ENCODE measurements at regions not wholly inside any gene's neighbourhood (a gene's known extent, or its start where the extent isn't known, plus 50 kb on each side); places are given as distances from the start of the nearest gene placed in this dataset.

DNA sequence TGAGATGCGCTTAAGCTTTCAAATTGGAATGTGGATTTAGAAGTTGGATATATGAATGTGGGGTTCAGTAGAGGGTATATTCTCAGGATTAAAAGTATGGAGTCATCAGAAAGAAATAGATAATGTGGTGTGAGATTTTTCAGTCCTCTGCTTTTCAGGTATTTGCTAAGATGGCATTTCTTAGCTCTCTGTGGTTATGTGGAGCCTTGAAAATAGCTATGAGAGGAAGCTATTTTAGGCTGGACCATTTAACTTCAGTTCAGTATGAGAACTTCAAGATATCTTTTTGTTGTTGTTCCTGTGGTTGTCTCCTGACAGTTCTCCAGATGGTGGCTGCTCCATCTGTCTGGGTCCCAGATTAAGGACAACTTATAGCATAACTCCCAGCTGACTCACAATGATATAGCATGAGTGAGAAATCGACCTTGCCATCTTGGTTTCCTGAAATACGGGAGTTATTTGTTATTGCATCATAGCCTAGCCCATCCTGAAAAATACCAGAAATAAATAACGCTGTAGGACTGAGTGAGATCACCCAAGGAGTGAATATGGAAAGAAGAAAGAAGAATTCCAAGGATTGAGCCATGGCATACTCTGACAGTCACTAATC, 461.5 kb downstream of the ANXA1 start:
- intact Hi-C loops (cut with micrococcal nuclease) = no loop called here
- no peak overlapping the region for H3K27ac ChIP-seq (ENCODE audit: insufficient read depth, low read depth, low read length)

DNA sequence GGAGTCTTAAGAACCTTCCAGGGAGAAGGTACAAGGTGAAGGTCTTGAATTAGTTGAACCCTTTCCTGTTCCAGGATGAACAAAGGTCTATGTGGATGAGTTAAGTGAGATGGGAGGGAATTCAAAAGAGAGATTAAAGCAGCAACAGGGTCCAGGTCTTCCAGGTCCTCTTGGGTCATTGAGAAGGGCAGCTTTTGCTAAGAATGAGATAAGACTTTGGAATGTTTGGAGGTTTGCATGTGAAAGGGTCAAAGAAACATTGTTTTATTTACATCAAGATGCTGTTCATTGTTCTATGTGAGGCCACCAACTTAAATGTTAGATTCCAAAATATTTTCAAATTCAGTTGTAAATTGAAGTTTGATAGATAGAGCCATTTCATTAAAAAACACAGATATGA, 463.9 kb downstream of the ANXA1 start:
- Histone ChIP-seq H3K4me2 (ENCODE audit: insufficient read depth, low read length) (no peak overlapping the region), H3K9me3 (replicated peaks; ENCODE audit: control insufficient read depth, insufficient read depth, low read length) (no peaks in the 10 kb centered on the region), H4K20me1 (replicated peaks; ENCODE audit: control insufficient read depth, extremely low read depth, insufficient read depth, low read length) (no peaks in the 10 kb centered on the region), H3K4me3 (replicated peaks in 1 of 3; ENCODE audit: insufficient read depth in 1 of 3, low read depth in 1 of 3, low read length in 3 of 3) (no peak overlapping the region), H3K9me1 (replicated peaks; ENCODE audit: control insufficient read depth, extremely low read depth, insufficient read depth, low read length) (no peaks in the 10 kb centered on the region), H2AFZ (ENCODE audit: low read depth, low read length) (no peak overlapping the region), H3K36me3 (ENCODE audit: control insufficient read depth in 2 of 2, extremely low read depth in 1 of 2, insufficient read depth in 2 of 2, low read length in 2 of 2) (no peaks in the 10 kb centered on the region), H3K79me2 (ENCODE audit: control insufficient read depth, insufficient read depth, low read length) (no peaks in the 10 kb centered on the region), H3K27me3 (ENCODE audit: control insufficient read depth in 2 of 2, insufficient read depth in 2 of 2, low read length in 2 of 2) (no peaks in the 10 kb centered on the region), H3K9ac (replicated peaks; ENCODE audit: extremely low read depth, insufficient read depth, low read length) (no peak overlapping the region), H3K27ac (ENCODE audit: insufficient read depth, low read depth, low read length) (no peak overlapping the region), H3K4me1 (ENCODE audit: control insufficient read depth, extremely low read depth, insufficient read depth, low read length) (no peaks in the 10 kb centered on the region)
- BruUV-seq (replicated peaks) = no TSS peak
- POLR2A ChIA-PET = no interaction called here
- intact Hi-C loops (cut with micrococcal nuclease) (no loop called here), dilution Hi-C loops (cut with MboI; ENCODE audit: extremely low pct_ligation_motif_present, low sequenced_read_pairs) (no loop called here)
- CTCF ChIA-PET = no interaction called here
- TF ChIP-seq FOS (IDR thresholded peaks at IDR 0.05; ENCODE audit: borderline replicate concordance, insufficient read depth, low read length) (no peak), GATA2 (IDR thresholded peaks at IDR 0.05; ENCODE audit: insufficient read depth, insufficient read length, low read depth, low read length) (no peak), MAX (IDR thresholded peaks at IDR 0.05; ENCODE audit: insufficient read depth, insufficient read length) (no peak), POLR2A (IDR thresholded peaks at IDR 0.05; ENCODE audit: low read depth, low read length) (no peak), EZH2 (IDR thresholded peaks at IDR 0.05; ENCODE audit: borderline replicate concordance, low read depth, low read length, severe bottlenecking) (no peak), JUN (IDR thresholded peaks at IDR 0.05; ENCODE audit: borderline replicate concordance, insufficient read depth, insufficient read length, low read depth) (no peak), CTCF (IDR thresholded peaks at IDR 0.05; ENCODE audit: extremely low read depth in 1 of 2, insufficient read depth in 1 of 2, low read depth in 1 of 2, low read length in 2 of 2) (no peak), POLR2AphosphoS5 (IDR thresholded peaks at IDR 0.05; ENCODE audit: insufficient read depth, low read depth, low read length) (no peak), MYC (IDR thresholded peaks at IDR 0.05; ENCODE audit: low read depth, low read length) (no peak)
- DNase-seq (ENCODE audit: low read depth, low spot score) (no peak), FAIRE-seq (no peak)

More for the DNA sequence above, 461.5 kb downstream of the ANXA1 start:
- Histone ChIP-seq H3K79me2 (ENCODE audit: control insufficient read depth, insufficient read depth, low read length) (no peaks in the 10 kb centered on the region), H3K4me3 (replicated peaks in 1 of 3; ENCODE audit: insufficient read depth in 1 of 3, low read depth in 1 of 3, low read length in 3 of 3) (no peak overlapping the region), H3K4me1 (ENCODE audit: control insufficient read depth, extremely low read depth, insufficient read depth, low read length) (no peaks in the 10 kb centered on the region), H3K4me2 (ENCODE audit: insufficient read depth, low read length) (no peak overlapping the region), H3K9me1 (replicated peaks; ENCODE audit: control insufficient read depth, extremely low read depth, insufficient read depth, low read length) (no peaks in the 10 kb centered on the region), H4K20me1 (replicated peaks; ENCODE audit: control insufficient read depth, extremely low read depth, insufficient read depth, low read length) (no peaks in the 10 kb centered on the region), H3K9ac (replicated peaks; ENCODE audit: extremely low read depth, insufficient read depth, low read length) (no peak overlapping the region), H3K9me3 (replicated peaks; ENCODE audit: control insufficient read depth, insufficient read depth, low read length) (no peaks in the 10 kb centered on the region), H3K27me3 (ENCODE audit: control insufficient read depth in 2 of 2, insufficient read depth in 2 of 2, low read length in 2 of 2) (no peaks in the 10 kb centered on the region), H2AFZ (ENCODE audit: low read depth, low read length) (no peak overlapping the region), H3K36me3 (ENCODE audit: control insufficient read depth in 2 of 2, extremely low read depth in 1 of 2, insufficient read depth in 2 of 2, low read length in 2 of 2) (no peaks in the 10 kb centered on the region)
- DNase-seq (ENCODE audit: low read depth, low spot score) = no peak
- TF ChIP-seq MAX (IDR thresholded peaks at IDR 0.05; ENCODE audit: insufficient read depth, insufficient read length) (no peak), JUN (IDR thresholded peaks at IDR 0.05; ENCODE audit: borderline replicate concordance, insufficient read depth, insufficient read length, low read depth) (no peak), POLR2A (IDR thresholded peaks at IDR 0.05; ENCODE audit: low read depth, low read length) (no peak), POLR2AphosphoS5 (IDR thresholded peaks at IDR 0.05; ENCODE audit: insufficient read depth, low read depth, low read length) (no peak), MYC (IDR thresholded peaks at IDR 0.05; ENCODE audit: low read depth, low read length) (no peak), FOS (IDR thresholded peaks at IDR 0.05; ENCODE audit: borderline replicate concordance, insufficient read depth, low read length) (peak; percentile 6), EZH2 (IDR thresholded peaks at IDR 0.05; ENCODE audit: borderline replicate concordance, low read depth, low read length, severe bottlenecking) (no peak)
- BruUV-seq (replicated peaks) = no TSS peak
- ChIA-PET POLR2A (no interaction called here), CTCF (no interaction called here)
- dilution Hi-C loops (cut with MboI; ENCODE audit: extremely low pct_ligation_motif_present, low sequenced_read_pairs) = no loop called here
- no peak for FAIRE-seq

All from endothelial cell of umbilical vein (primary cell).